ENCODE measurements at regions not wholly inside any gene's neighbourhood (a gene's known extent, or its start where the extent isn't known, plus 50 kb on each side); places are given as distances from the start of the nearest gene placed in this dataset.

DNA sequence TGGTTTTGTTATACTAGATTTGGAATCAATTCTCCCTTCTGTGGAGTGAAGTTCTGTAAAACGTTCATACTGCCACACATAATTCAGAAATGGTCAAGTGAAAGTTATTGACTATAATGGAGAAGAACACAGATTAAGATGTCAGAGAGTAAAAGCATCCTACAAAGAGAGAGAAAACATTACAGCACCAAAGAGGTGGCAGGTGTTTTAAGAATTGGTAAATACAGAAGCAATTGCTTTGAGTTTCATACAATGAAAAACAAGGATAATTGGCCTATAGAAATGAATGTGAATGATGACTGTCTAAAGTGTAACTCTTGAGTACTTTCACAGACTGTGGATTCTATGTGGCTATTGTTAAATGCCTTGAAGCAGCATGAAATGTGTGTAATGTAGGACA, 435.6 kb upstream of the SMIM31 start:
- DNase-seq (ENCODE audit: extremely low spot score in 2 of 2) = no peak
- H3K9me3 ChIP-seq = no peaks in the 10 kb centered on the region
- TF ChIP-seq POLR2A (IDR thresholded peaks at IDR 0.05) = no peak
- TF ChIP-seq POLR2AphosphoS5 (IDR thresholded peaks at IDR 0.05; ENCODE audit: insufficient read depth in 1 of 2, low read depth in 1 of 2) = no peak
- TF ChIP-seq, protein P1, sequence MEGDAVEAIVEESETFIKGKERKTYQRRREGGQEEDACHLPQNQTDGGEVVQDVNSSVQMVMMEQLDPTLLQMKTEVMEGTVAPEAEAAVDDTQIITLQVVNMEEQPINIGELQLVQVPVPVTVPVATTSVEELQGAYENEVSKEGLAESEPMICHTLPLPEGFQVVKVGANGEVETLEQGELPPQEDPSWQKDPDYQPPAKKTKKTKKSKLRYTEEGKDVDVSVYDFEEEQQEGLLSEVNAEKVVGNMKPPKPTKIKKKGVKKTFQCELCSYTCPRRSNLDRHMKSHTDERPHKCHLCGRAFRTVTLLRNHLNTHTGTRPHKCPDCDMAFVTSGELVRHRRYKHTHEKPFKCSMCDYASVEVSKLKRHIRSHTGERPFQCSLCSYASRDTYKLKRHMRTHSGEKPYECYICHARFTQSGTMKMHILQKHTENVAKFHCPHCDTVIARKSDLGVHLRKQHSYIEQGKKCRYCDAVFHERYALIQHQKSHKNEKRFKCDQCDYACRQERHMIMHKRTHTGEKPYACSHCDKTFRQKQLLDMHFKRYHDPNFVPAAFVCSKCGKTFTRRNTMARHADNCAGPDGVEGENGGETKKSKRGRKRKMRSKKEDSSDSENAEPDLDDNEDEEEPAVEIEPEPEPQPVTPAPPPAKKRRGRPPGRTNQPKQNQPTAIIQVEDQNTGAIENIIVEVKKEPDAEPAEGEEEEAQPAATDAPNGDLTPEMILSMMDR (IDR thresholded peaks at IDR 0.05) = no peak
- H3K27me3 ChIP-seq = no peaks in the 10 kb centered on the region
- no peak overlapping the region for H3K27ac ChIP-seq
- H3K36me3 ChIP-seq = no peaks in the 10 kb centered on the region
- no peaks in the 10 kb centered on the region for H3K4me1 ChIP-seq
- intact Hi-C loops (cut with DNase I) = no loop called here
- H3K4me3 ChIP-seq = no peak overlapping the region

DNA sequence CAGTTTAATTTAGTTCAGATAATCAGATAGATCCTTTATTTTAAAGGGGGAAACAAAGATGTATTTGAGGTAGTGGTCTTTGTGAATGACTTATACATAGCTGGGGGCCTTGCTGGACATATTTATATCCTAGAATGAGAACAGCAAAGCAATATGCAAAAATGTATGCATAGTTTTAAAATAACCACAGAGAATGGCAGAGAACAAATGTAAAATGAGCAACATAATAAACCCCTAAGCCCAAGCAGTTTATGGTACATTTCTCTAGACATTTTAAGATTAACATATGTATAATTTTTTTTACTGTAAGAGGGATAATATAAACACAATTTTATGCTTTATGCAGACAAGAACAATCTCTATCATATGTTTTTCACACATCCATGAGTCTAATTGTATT, 434.2 kb upstream of the SMIM31 start:
- Histone ChIP-seq H3K4me3 (no peak overlapping the region), H3K4me1 (no peaks in the 10 kb centered on the region), H3K36me3 (no peaks in the 10 kb centered on the region), H3K27ac (no peak overlapping the region), H3K9me3 (no peaks in the 10 kb centered on the region), H3K27me3 (no peaks in the 10 kb centered on the region)
- TF ChIP-seq POLR2AphosphoS5 (IDR thresholded peaks at IDR 0.05; ENCODE audit: insufficient read depth in 1 of 2, low read depth in 1 of 2) = no peak
- no peak for TF ChIP-seq POLR2A (IDR thresholded peaks at IDR 0.05)
- TF ChIP-seq, protein P1 (IDR thresholded peaks at IDR 0.05) = no peak
- intact Hi-C loops (cut with DNase I) = no loop called here
- DNase-seq (ENCODE audit: extremely low spot score in 2 of 2) = no peak

DNA sequence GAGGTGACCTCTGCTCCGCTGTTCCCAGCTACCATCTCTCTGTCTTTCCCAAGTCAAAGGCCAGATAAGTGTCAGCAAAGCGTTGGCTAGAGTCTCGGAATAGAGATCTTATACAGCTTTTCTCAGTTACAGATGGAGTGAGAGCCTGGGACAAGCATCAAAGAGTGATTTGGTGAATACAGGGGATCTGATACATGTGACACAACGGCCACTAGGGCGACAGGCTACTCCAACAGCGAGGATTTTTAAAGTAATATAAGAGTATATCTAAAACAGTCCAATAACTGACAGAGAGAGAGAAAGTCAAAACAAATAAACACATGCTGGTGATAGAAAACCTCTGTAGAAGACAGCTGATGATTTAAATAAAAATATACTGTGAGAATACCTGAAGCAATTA, 433.1 kb upstream of the SMIM31 start:
- Histone ChIP-seq H3K36me3 (no peaks in the 10 kb centered on the region), H3K27me3 (no peaks in the 10 kb centered on the region), H3K9me3 (no peaks in the 10 kb centered on the region), H3K4me1 (no peaks in the 10 kb centered on the region), H3K4me3 (no peak overlapping the region), H3K27ac (no peak overlapping the region)
- TF ChIP-seq POLR2A (IDR thresholded peaks at IDR 0.05) (no peak), POLR2AphosphoS5 (IDR thresholded peaks at IDR 0.05; ENCODE audit: insufficient read depth in 1 of 2, low read depth in 1 of 2) (no peak)
- TF ChIP-seq, protein P1 (IDR thresholded peaks at IDR 0.05) = no peak
- intact Hi-C loops (cut with DNase I) = no loop called here
- DNase-seq (ENCODE audit: extremely low spot score in 2 of 2) = no peak

DNA sequence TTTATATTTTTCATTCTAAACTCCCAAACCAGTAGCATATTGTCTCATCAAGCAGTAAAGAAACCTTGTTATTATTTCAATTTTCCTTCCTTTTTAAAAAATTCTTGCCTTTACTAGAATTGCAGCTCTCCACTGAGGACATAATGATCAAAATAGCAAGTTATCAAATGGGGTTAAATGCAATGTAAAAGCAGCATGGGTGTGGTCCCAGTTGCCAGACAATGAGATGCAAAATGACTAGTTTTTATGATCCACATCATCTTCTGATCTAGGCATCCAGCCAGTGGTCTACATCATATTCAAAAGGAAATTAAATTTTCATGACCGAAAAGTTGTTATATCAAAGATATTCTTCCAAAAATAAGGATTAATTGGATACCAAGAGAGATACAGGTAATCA, 427.9 kb upstream of the SMIM31 start:
- H3K9me3 ChIP-seq = no peaks in the 10 kb centered on the region
- H3K27me3 ChIP-seq = no peaks in the 10 kb centered on the region
- intact Hi-C loops (cut with DNase I) = no loop called here
- no peaks in the 10 kb centered on the region for H3K36me3 ChIP-seq
- H3K4me3 ChIP-seq = no peak overlapping the region
- TF ChIP-seq, protein P1 (IDR thresholded peaks at IDR 0.05) = no peak
- no peak for TF ChIP-seq POLR2A (IDR thresholded peaks at IDR 0.05)
- no peak for TF ChIP-seq POLR2AphosphoS5 (IDR thresholded peaks at IDR 0.05; ENCODE audit: insufficient read depth in 1 of 2, low read depth in 1 of 2)
- no peak overlapping the region for H3K27ac ChIP-seq
- no peaks in the 10 kb centered on the region for H3K4me1 ChIP-seq
- no peak for DNase-seq (ENCODE audit: extremely low spot score in 2 of 2)

DNA sequence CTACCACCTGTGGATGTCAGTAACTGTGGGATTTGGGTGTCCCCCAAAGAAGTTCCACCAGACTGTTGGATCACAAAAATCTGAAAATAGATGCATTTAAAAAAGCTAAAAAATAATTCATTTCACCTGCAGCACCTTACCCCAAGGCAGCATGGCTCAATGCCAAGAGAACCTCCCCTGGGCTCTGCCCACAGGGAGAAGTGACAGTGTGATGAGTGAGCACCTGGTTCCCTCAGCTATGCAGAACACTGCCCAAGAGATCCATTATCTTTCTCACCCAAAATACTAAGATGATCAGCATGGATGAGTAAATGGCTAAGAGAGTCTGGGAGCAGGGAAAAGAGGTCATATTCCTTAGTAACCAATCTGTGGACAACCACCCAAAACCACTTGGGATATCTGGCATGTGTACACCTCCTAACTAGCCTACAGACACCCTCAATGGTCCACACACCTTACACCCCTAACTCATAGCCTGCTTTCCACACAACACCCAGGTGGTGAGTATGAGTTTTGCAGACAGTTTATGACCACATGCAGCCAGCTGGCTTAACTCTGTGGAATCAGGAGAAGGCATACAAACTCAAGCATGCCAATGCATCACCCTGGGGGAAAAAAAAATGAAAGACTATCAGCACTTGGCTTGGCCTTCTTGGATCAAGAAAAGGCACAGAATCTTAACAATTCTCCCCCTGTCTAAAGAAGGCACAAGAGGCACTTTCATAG, 416.5 kb upstream of the SMIM31 start:
- TF ChIP-seq POLR2A (IDR thresholded peaks at IDR 0.05) (no peak), POLR2AphosphoS5 (IDR thresholded peaks at IDR 0.05; ENCODE audit: insufficient read depth in 1 of 2, low read depth in 1 of 2) (no peak)
- TF ChIP-seq, protein P1 (IDR thresholded peaks at IDR 0.05) = no peak
- no peak overlapping the region for H3K4me3 ChIP-seq
- no peak for DNase-seq (ENCODE audit: extremely low spot score in 2 of 2)
- H3K9me3 ChIP-seq = no peaks in the 10 kb centered on the region
- no peak overlapping the region for H3K27ac ChIP-seq
- H3K4me1 ChIP-seq = no peaks in the 10 kb centered on the region
- no peaks in the 10 kb centered on the region for H3K27me3 ChIP-seq
- H3K36me3 ChIP-seq = no peaks in the 10 kb centered on the region
- intact Hi-C loops (cut with DNase I) = no loop called here

Data from vagina (tissue), 2 donors.